GM12872 (cell line): ENCODE measurements at regions not wholly inside any gene's neighbourhood (a gene's known extent, or its start where the extent isn't known, plus 50 kb on each side); places are given as distances from the start of the nearest gene placed in this dataset.

Experiments used
- CTCF ChIP-seq: IDR thresholded peaks from 3 replicates; pipeline ENCODE4 v1.5.1; 2011; ENCODE audit warnings: low read depth, mild to moderate bottlenecking, low read length, moderate library complexity; ENCODE audit not compliant: insufficient read depth

DNA sequence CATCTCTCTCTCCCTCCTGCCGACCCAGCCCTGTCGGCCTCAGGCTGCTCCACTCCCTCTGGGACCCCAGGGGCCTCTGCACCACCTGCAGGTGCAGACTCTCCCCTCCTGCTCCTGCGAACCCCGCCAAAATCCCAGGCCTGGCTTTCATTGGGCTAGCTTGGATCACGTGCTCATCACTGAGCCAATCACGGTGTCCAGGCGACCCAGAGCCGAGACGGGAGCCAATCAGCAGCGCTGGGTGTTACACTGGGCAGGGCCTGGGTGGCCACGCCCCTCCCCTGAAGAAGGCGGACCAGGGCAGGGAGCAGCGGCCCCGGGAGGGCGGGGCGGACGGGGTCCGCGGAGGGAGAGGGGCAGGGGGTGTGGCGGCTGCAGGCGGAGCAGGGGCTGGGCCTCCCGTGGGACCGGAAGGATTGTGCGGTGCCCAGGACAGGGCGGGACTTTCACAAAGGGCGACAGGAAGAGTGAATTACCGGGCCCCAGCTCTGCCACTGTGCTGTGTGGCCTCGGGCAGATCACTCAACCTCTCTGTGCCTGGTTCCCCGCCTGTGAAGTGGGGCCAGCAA, 66.6 kb upstream of the FBRSL1 start:
- TF ChIP-seq CTCF = no peak

DNA sequence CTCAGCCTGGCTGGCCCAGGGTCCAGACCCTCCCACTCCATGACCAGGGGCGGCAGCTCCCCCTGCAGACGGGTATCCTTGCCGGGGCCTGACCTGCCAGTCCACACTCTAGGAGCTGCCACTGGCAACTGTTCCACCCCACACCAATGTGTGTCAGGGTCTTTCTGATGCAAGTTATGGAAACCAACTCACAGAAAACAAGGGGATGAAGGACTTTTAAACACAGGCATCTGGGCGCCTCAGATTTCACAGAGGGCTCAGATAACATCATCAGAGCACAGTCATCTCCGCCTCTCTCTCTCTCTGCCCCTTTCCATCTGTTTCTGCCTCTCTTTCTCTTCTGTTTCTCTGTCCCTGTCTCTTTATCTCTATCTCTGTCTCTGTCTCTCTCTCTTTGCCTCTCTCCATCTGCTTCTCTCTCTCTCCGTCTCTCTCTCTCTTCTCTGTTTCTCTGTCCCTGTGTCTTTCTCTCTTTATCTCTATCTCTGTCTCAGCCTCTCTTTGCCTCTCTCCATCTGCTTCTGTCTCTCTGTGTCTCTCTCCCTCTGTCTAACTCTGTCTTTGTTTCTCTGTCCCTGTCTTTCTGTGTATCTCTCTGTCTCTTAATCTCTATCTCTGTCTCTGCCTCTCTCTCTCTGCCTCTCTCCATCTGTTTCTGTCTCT, 67.4 kb upstream of the FBRSL1 start:
- no peak for TF ChIP-seq CTCF

DNA sequence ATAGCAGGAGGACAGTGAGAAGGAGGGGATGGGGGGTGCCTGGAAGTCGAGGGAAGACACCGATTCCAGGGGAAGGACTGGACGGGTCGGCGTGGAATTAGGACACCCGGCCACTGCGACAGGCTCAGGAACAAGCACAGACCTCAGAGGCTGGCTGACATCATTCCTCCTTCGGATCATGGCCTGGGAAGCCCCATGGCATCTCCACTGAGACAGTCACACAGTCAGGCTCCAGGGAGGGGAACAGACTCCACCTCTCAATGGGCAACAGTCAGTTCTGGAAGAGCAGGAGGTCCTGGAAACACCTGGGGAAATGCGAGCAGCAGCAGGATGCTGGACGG, 67.9 kb upstream of the FBRSL1 start:
- no peak for TF ChIP-seq CTCF

GRCh38 chr12:132419631-132420246, 70.2 kb upstream of the FBRSL1 start:
- no peak for TF ChIP-seq CTCF

DNA sequence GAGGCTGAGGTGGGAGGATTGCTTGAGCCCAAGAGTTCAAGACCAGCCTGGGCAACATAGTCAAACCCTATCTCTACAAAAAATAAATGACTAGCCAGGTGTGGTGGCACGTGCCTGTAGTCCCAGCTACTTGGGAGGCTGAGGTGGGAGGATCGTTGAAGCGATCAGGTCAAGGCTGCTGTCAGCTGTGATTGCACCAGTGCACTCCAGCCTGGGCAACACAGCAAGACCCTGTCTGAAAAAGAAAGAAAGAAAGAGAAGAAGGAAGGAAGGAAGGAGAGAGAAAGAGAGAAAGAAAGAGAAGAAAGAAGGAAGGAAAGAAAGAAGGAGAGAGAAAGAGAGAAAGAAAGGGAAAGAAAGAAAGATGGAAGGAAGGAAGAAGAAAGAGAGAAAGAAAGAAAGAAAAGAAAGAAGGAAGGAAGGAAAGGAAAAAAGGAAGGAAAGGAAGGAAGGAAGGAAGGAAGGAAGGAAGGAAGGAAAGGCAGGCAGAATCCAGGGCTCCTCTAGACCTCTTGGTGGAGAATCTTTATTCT, 71.5 kb upstream of the FBRSL1 start:
- no peak for TF ChIP-seq CTCF

DNA sequence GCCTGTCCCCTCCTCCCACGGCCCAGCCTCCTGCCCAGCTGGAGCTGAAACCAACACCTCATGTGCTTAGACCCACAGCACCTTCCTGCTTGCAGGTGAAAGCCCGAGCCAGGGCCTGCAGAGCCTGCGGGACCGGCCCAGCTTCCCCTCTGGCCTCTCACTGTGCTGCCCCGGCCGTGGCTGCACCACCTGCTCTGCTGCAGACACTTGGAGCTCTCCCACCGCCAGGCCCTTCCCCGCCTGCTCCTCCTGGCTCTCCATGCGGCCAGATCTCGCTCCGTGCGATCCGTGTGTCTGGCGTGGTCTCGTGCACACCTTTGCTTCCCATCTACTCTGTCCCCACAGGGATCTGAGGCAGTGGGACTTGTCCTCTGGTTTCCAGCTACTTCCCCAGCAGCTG, 72.2 kb upstream of the FBRSL1 start:
- TF ChIP-seq CTCF = no peak

GRCh38 chr12:132416827-132417226, 73.1 kb upstream of the FBRSL1 start:
- no peak for TF ChIP-seq CTCF
